GM18861 (cell line): ENCODE measurements at regions not wholly inside any gene's neighbourhood (a gene's known extent, or its start where the extent isn't known, plus 50 kb on each side); places are given as distances from the start of the nearest gene placed in this dataset.

Experiments
- ATAC-seq: cut with Tn5 transposase; IDR thresholded peaks from one replicate; pipeline ENCODE4 v1.9.1; 2021; ENCODE audit not compliant: unreplicated experiment

- ATAC-seq = no peak
Observed at GRCh38 chr11:109251230-109251629, 170.8 kb upstream of the C11orf87 start.

GRCh38 chr11:109264128-109264527 is 157.9 kb upstream of the C11orf87 start:
- no peak for ATAC-seq

- no peak for ATAC-seq
Observed at GRCh38 chr11:109267293-109268095, 154.5 kb upstream of the C11orf87 start.

- no peak for ATAC-seq
Observed at GRCh38 chr11:109275931-109276330, 146.1 kb upstream of the C11orf87 start.

- no peak for ATAC-seq
Observed at GRCh38 chr11:109285465-109285864, 136.5 kb upstream of the C11orf87 start.

- ATAC-seq = no peak
Observed at GRCh38 chr11:109291553-109291952, 130.4 kb upstream of the C11orf87 start.

- ATAC-seq = no peak
Observed at GRCh38 chr11:109298865-109299264, 123.1 kb upstream of the C11orf87 start.

GRCh38 chr11:109300211-109300610 is 121.8 kb upstream of the C11orf87 start:
- no peak for ATAC-seq

- no peak for ATAC-seq
Observed at GRCh38 chr11:109302591-109303334, 119.2 kb upstream of the C11orf87 start.

GRCh38 chr11:109303342-109303741 is 118.6 kb upstream of the C11orf87 start:
- ATAC-seq = no peak

- no peak for ATAC-seq
Observed at GRCh38 chr11:109304159-109304558, 117.8 kb upstream of the C11orf87 start.

GRCh38 chr11:109305009-109305408 is 117.0 kb upstream of the C11orf87 start:
- no peak for ATAC-seq

GRCh38 chr11:109306322-109306721 is 115.7 kb upstream of the C11orf87 start:
- ATAC-seq = no peak

- no peak for ATAC-seq
Observed at GRCh38 chr11:109307366-109307765, 114.6 kb upstream of the C11orf87 start.

GRCh38 chr11:109308551-109308950 is 113.4 kb upstream of the C11orf87 start:
- ATAC-seq = no peak

GRCh38 chr11:109309153-109309552 is 112.8 kb upstream of the C11orf87 start:
- ATAC-seq = no peak

GRCh38 chr11:109317726-109318125 is 104.3 kb upstream of the C11orf87 start:
- ATAC-seq = no peak

- ATAC-seq = no peak
Observed at GRCh38 chr11:109320595-109320994, 101.4 kb upstream of the C11orf87 start.

GRCh38 chr11:109326781-109327180 is 95.2 kb upstream of the C11orf87 start:
- no peak for ATAC-seq

GRCh38 chr11:109329716-109330115 is 92.3 kb upstream of the C11orf87 start:
- ATAC-seq = no peak

- no peak for ATAC-seq
Observed at GRCh38 chr11:109338131-109338530, 83.9 kb upstream of the C11orf87 start.

GRCh38 chr11:109342261-109342660 is 79.7 kb upstream of the C11orf87 start:
- no peak for ATAC-seq
